ENCODE measurements at regions not wholly inside any gene's neighbourhood (a gene's known extent, or its start where the extent isn't known, plus 50 kb on each side); places are given as distances from the start of the nearest gene placed in this dataset.

GRCh38 chr4:3867403-3868100, 101.4 kb downstream of the ADRA2C start:
- TF ChIP-seq CTCF (IDR thresholded peaks at IDR 0.05; ENCODE audit: insufficient read depth, low read length, poor library complexity, severe bottlenecking), result no peak
- no peak for TF ChIP-seq EZH2phosphoT487 (conservative IDR thresholded peaks at IDR 0.05; ENCODE audit: low read length)
- H3K36me3 ChIP-seq (ENCODE audit: low read length), result no peaks in the 10 kb centered on the region
- no peak overlapping the region for H3K9ac ChIP-seq (ENCODE audit: low read length)
- H3K4me3 ChIP-seq (ENCODE audit: insufficient read depth, low read length, poor library complexity, severe bottlenecking), result no peak overlapping the region
- H3K9me2 ChIP-seq (replicated peaks; ENCODE audit: insufficient read depth, low read length), result no peaks in the 10 kb centered on the region
- H2AFZ ChIP-seq (ENCODE audit: low read depth, low read length, severe bottlenecking), result no peak overlapping the region
- H3K27ac ChIP-seq (ENCODE audit: low read depth, low read length), result no peak overlapping the region
- H3K9me3 ChIP-seq (ENCODE audit: insufficient read depth, low read length), result no peaks in the 10 kb centered on the region
- no peaks in the 10 kb centered on the region for H3K27me3 ChIP-seq (ENCODE audit: low read length)
- H4K20me1 ChIP-seq (ENCODE audit: low read depth, low read length), result no peaks in the 10 kb centered on the region
- no peak overlapping the region for H3K4me2 ChIP-seq (ENCODE audit: low read depth, low read length, poor library complexity, severe bottlenecking)
- H3F3A ChIP-seq (ENCODE audit: insufficient read depth), result no peaks in the 10 kb centered on the region
- no peaks in the 10 kb centered on the region for H3K79me2 ChIP-seq (ENCODE audit: insufficient read depth, low read length)

- no peak overlapping the region for H3K4me3 ChIP-seq (ENCODE audit: insufficient read depth, low read length, poor library complexity, severe bottlenecking)
- H3K27me3 ChIP-seq (ENCODE audit: low read length), result no peaks in the 10 kb centered on the region
- no peaks in the 10 kb centered on the region for H3F3A ChIP-seq (ENCODE audit: insufficient read depth)
- H3K9me2 ChIP-seq (replicated peaks; ENCODE audit: insufficient read depth, low read length), result no peaks in the 10 kb centered on the region
- no peak for TF ChIP-seq EZH2phosphoT487 (conservative IDR thresholded peaks at IDR 0.05; ENCODE audit: low read length)
- TF ChIP-seq CTCF (IDR thresholded peaks at IDR 0.05; ENCODE audit: insufficient read depth, low read length, poor library complexity, severe bottlenecking), result no peak
- no peaks in the 10 kb centered on the region for H3K9me3 ChIP-seq (ENCODE audit: insufficient read depth, low read length)
- H3K4me2 ChIP-seq (ENCODE audit: low read depth, low read length, poor library complexity, severe bottlenecking), result no peak overlapping the region
- H3K36me3 ChIP-seq (ENCODE audit: low read length), result no peaks in the 10 kb centered on the region
- H3K27ac ChIP-seq (ENCODE audit: low read depth, low read length), result no peak overlapping the region
- H3K79me2 ChIP-seq (ENCODE audit: insufficient read depth, low read length), result no peaks in the 10 kb centered on the region
- no peaks in the 10 kb centered on the region for H4K20me1 ChIP-seq (ENCODE audit: low read depth, low read length)
- no peak overlapping the region for H2AFZ ChIP-seq (ENCODE audit: low read depth, low read length, severe bottlenecking)
- H3K9ac ChIP-seq (ENCODE audit: low read length), result no peak overlapping the region
Observed at GRCh38 chr4:3868211-3869173, 102.3 kb downstream of the ADRA2C start.

GRCh38 chr4:3869174-3869572, 103.0 kb downstream of the ADRA2C start:
- Histone ChIP-seq H4K20me1 (ENCODE audit: low read depth, low read length) (no peaks in the 10 kb centered on the region), H2AFZ (ENCODE audit: low read depth, low read length, severe bottlenecking) (no peak overlapping the region), H3K36me3 (ENCODE audit: low read length) (no peaks in the 10 kb centered on the region), H3F3A (ENCODE audit: insufficient read depth) (no peaks in the 10 kb centered on the region), H3K4me2 (ENCODE audit: low read depth, low read length, poor library complexity, severe bottlenecking) (no peak overlapping the region), H3K4me3 (ENCODE audit: insufficient read depth, low read length, poor library complexity, severe bottlenecking) (no peak overlapping the region), H3K9me2 (replicated peaks; ENCODE audit: insufficient read depth, low read length) (no peaks in the 10 kb centered on the region), H3K27me3 (ENCODE audit: low read length) (no peaks in the 10 kb centered on the region), H3K9ac (ENCODE audit: low read length) (no peak overlapping the region), H3K9me3 (ENCODE audit: insufficient read depth, low read length) (no peaks in the 10 kb centered on the region), H3K79me2 (ENCODE audit: insufficient read depth, low read length) (no peaks in the 10 kb centered on the region), H3K27ac (ENCODE audit: low read depth, low read length) (no peak overlapping the region)
- TF ChIP-seq CTCF (IDR thresholded peaks at IDR 0.05; ENCODE audit: insufficient read depth, low read length, poor library complexity, severe bottlenecking) (no peak), EZH2phosphoT487 (conservative IDR thresholded peaks at IDR 0.05; ENCODE audit: low read length) (no peak)
